Pancreas (tissue), 10 donors: ENCODE measurements at regions not wholly inside any gene's neighbourhood (a gene's known extent, or its start where the extent isn't known, plus 50 kb on each side); places are given as distances from the start of the nearest gene placed in this dataset.

ENCODE experiments used
- ATAC-seq, 4 donors: fragments of 200-7000 bp; cut with Tn5 transposase; one replicate each; pipeline versions ENCODE4 v1.8.0 to v1.9.1; 2020; ENCODE audit warnings: mild to moderate bottlenecking in 4 of 4, moderate library complexity in 4 of 4
- DNase-seq, 6 donors: peaks; one replicate each; pipeline ENCODE4 v3.0.0-alpha.2; 2020
- FAIRE-seq: peaks from 2 replicates; lab custom pipeline; 2012; peaks lifted over from hg19 to GRCh38; lab: Jason Lieb, UNC
- H3K27ac ChIP-seq, 4 donors: fragments of 200-600 bp; sonication (generic); 1 replicate in 3 of 4; 2 replicates in 1 of 4; pipeline versions ENCODE4 v1.5.0 to v1.8.0; 2020
- H3K27me3 ChIP-seq, 4 donors: fragments of 200-600 bp; one replicate each; pipeline ENCODE4 v1.8.0; 2021
- H3K36me3 ChIP-seq, 3 donors: fragments of 200-600 bp; sonication (generic) in 1 of 3; one replicate each; pipeline versions ENCODE4 v1.5.0 to v1.8.0; 2020 to 2021
- H3K4me1 ChIP-seq, 3 donors: fragments of 200-600 bp; one replicate each; pipeline ENCODE4 v1.8.0; 2021
- H3K4me3 ChIP-seq, 4 donors: fragments of 200-600 bp; sonication (generic) in 2 of 4; one replicate each; pipeline versions ENCODE4 v1.5.0 to v1.8.0; 2020 to 2021
- H3K9me3 ChIP-seq, 4 donors: fragments of 200-600 bp; one replicate each; pipeline ENCODE4 v1.8.0; 2021
- WGBS, 2 donors: extraction: QIAGEN DNeasy Blood & Tissue Kit; methylation state at CpG; one replicate each; pipeline ENCODE4 v1.1.7; 2013; 5-methylcytosine and 5-hydroxymethylcytosine counted together
- intact Hi-C, 3 donors: fragments of 100-400 bp; cut with DNase I; formaldehyde crosslinking; loops; one replicate each; pipeline versions ENCODE4 v1.11.1 to v1.14.2; 2022
- TF ChIP-seq, protein P1 (sequence below), 4 donors: fragments of 200-600 bp; sonication (generic) in 3 of 4; IDR thresholded peaks; one replicate each; pipeline versions ENCODE4 v1.5.0 to v1.8.0; 2021; ENCODE audit warnings: antibody characterized with exemption in 4 of 4
- donor health status: healthy with polysubstance abuse.
- donor health status: DM: no; HTN: no; CAD: no; lungs with moderate emphysema.
- donor health status: DM: no; HTN: no; CAD: no.
- donor health status: control.
- donor health status: control.
- donor health status: Bipolar disorder and iron deficiency.
- donor health status: DM: yes; HTN: yes; CAD: no.
- donor health status: DM: no; HTN: no; CAD: no.
- donor health status: DM: no; HTN: no; CAD: no.
- donor health status: DM: yes; HTN: yes; CAD: no.

- WGBS, 2 donors = 91 to 93% methylated on average over 8 of the region's 8 CpGs
- no peak overlapping the region for H3K27ac ChIP-seq
- H3K4me1 ChIP-seq = peaks cover 0 to 5% (median 0%) of the 10 kb centered on the region in 3 donors
- no peaks in the 10 kb centered on the region for H3K9me3 ChIP-seq
- DNase-seq = no peak
- TF ChIP-seq, protein P1, sequence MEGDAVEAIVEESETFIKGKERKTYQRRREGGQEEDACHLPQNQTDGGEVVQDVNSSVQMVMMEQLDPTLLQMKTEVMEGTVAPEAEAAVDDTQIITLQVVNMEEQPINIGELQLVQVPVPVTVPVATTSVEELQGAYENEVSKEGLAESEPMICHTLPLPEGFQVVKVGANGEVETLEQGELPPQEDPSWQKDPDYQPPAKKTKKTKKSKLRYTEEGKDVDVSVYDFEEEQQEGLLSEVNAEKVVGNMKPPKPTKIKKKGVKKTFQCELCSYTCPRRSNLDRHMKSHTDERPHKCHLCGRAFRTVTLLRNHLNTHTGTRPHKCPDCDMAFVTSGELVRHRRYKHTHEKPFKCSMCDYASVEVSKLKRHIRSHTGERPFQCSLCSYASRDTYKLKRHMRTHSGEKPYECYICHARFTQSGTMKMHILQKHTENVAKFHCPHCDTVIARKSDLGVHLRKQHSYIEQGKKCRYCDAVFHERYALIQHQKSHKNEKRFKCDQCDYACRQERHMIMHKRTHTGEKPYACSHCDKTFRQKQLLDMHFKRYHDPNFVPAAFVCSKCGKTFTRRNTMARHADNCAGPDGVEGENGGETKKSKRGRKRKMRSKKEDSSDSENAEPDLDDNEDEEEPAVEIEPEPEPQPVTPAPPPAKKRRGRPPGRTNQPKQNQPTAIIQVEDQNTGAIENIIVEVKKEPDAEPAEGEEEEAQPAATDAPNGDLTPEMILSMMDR (IDR thresholded peaks at IDR 0.05) = no peak
- H3K36me3 ChIP-seq = no peaks in the 10 kb centered on the region
- ATAC-seq = no peak
- H3K4me3 ChIP-seq = no peak overlapping the region
- no peaks in the 10 kb centered on the region for H3K27me3 ChIP-seq
- FAIRE-seq = no peak
- intact Hi-C loops = no loop called here
These were observed 491.6 kb downstream of the MIAT start for GRCh38 chr22:27148886-27149470.

DNA sequence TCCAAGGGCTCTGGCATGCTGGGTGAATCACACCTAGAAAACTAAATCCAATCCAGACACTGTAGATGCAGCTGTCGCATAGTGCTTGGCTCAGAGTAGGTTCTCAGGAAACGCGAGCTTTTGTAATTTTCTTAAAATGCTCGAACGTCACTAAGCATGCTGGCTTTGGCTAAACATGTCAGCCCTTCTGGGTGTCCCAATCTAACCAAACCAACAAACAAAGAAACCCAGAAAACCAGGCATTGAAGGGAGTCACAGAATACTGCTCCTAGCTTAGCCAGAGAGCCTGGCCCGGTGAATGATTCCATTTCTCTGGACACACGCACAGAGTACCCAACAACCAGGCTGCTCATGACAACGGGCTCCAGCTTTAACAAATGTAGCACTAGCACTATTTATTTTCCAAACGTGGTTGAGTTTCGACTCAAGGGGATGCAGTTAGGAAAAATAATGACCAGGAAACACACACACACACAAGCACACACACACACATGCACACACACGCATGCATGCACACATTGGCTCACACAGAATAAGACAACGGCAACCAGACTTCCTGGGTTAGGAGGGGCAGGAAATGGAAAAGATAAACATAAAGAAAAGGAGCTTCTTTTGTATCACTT lies 492.6 kb downstream of the MIAT start:
- FAIRE-seq (no peak), DNase-seq (no peak), ATAC-seq (no peak)
- no peak overlapping the region for H3K27ac ChIP-seq
- 72 to 74% methylated on average over 12 of the region's 12 CpGs for WGBS, 2 donors
- intact Hi-C loops = no loop called here
- TF ChIP-seq, protein P1 (IDR thresholded peaks at IDR 0.05) = no peak
- no peaks in the 10 kb centered on the region for H3K9me3 ChIP-seq
- no peak overlapping the region for H3K4me3 ChIP-seq
- H3K36me3 ChIP-seq = no peaks in the 10 kb centered on the region
- H3K27me3 ChIP-seq = no peaks in the 10 kb centered on the region
- H3K4me1 ChIP-seq = peaks cover 0 to 11% (median 0%) of the 10 kb centered on the region in 3 donors

- Histone ChIP-seq H3K36me3 (no peaks in the 10 kb centered on the region), H3K9me3 (no peaks in the 10 kb centered on the region), H3K27ac (no peak overlapping the region), H3K4me1 (peaks cover 0 to 11% (median 0%) of the 10 kb centered on the region in 3 donors), H3K27me3 (no peaks in the 10 kb centered on the region), H3K4me3 (no peak overlapping the region)
- FAIRE-seq (no peak), ATAC-seq (peak in 1 of 4 donors; percentile 44), DNase-seq (no peak)
- 73 to 81% methylated on average over 8 of the region's 8 CpGs for WGBS, 2 donors
- TF ChIP-seq, protein P1 (IDR thresholded peaks at IDR 0.05) = no peak
- intact Hi-C loops = no loop called here
These were observed 493.2 kb downstream of the MIAT start for GRCh38 chr22:27150544-27150941.

DNA sequence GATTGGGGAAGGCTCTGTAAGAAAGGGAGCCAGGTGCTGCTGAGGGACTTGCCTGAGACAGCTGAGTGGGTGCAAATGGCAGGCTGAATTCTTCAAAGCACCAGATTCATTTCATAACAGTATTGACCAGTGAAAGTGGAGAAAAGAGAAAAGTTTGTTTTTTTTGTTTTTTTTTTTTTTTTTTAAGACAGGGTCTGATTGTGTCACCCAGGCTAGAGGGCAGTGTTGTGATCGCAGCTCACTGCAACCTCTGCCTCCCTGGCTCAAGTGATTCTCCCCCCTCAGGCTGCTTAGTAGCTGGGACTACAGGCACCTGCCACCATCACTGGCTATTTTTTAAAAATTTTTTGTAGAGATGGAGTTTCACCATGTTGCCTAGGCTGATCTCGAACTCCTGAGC lies 494.0 kb downstream of the MIAT start:
- Histone ChIP-seq H3K36me3 (no peaks in the 10 kb centered on the region), H3K27me3 (no peaks in the 10 kb centered on the region), H3K4me1 (peaks cover 0 to 11% (median 0%) of the 10 kb centered on the region in 3 donors), H3K9me3 (no peaks in the 10 kb centered on the region), H3K27ac (no peak overlapping the region), H3K4me3 (no peak overlapping the region)
- no peak for ATAC-seq
- no peak for FAIRE-seq
- 61 to 68% methylated on average over 2 of the region's 2 CpGs for WGBS, 2 donors
- intact Hi-C loops = no loop called here
- no peak for DNase-seq
- TF ChIP-seq, protein P1 (IDR thresholded peaks at IDR 0.05) = no peak

DNA sequence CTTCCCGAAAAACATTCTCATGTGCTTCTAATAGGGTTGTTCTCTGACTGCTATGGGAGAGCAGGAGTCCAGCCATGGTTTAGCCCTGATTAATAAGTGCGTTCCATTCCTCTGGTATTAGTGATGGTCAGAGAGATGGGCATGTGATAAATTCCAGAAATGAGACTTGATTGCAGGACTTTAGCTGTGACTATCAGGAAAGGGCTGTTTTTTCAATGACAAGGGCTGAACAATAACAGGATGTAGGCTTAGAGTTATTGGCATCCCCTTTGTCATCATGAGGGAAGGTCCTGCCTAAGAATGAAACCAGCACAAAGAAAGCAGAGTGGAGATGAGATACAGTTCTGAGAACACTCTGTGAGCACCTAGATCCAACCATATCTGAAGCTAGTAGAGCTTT lies 494.6 kb downstream of the MIAT start:
- ATAC-seq = no peak
- 84 to 93% methylated on average over 2 of the region's 2 CpGs for WGBS, 2 donors
- Histone ChIP-seq H3K9me3 (no peaks in the 10 kb centered on the region), H3K36me3 (no peaks in the 10 kb centered on the region), H3K27me3 (no peaks in the 10 kb centered on the region), H3K4me1 (peaks cover 0 to 11% (median 0%) of the 10 kb centered on the region in 3 donors), H3K4me3 (no peak overlapping the region), H3K27ac (no peak overlapping the region)
- DNase-seq = no peak
- TF ChIP-seq, protein P1 (IDR thresholded peaks at IDR 0.05) = no peak
- intact Hi-C loops = no loop called here
- no peak for FAIRE-seq
